ENCODE measurements at regions not wholly inside any gene's neighbourhood (a gene's known extent, or its start where the extent isn't known, plus 50 kb on each side); places are given as distances from the start of the nearest gene placed in this dataset.

DNA sequence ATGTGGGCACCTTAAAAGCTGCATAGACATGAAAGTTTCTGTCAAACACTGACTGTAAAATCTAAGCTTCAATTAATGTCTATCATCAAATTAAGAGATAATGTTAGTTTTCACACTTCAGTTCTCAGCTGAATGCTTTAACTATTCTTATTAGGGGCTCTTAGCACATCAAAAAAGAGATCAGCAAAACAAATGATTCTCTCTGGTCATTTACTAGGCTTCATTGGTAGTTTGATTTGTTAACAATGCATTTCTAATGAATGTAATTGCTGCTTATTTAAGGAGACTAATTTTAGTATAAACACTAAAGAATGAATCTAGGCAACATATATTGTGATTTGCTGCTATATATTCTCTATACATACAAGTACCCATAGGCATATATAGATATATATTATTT lies 1182.0 kb downstream of the MAT2B start:
- no peak overlapping the region for H3K4me3 ChIP-seq (ENCODE audit: low read length)
- no peak for TF ChIP-seq ZNF274 (IDR thresholded peaks at IDR 0.05; ENCODE audit: low read depth, low read length)

DNA sequence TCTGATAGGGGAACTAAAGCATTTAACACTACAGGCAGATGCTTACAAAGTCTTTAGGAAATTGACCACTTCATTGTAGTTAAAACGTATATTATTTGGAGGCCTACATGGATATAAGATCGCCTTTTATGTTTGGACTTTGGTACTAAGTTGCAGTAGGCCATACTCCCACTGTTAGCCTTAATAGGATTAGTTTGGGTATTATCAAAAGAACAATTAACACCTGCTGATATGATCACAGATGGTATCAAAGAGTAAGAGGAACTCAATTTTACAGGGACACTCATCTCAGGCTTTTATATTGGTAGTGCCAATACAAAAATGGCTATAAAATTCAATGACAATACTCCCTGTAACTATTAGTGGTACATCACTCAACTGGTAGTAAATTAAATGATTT lies 1183.0 kb downstream of the MAT2B start:
- no peak for TF ChIP-seq ZNF274 (IDR thresholded peaks at IDR 0.05; ENCODE audit: low read depth, low read length)
- H3K4me3 ChIP-seq (ENCODE audit: low read length) = no peak overlapping the region

DNA sequence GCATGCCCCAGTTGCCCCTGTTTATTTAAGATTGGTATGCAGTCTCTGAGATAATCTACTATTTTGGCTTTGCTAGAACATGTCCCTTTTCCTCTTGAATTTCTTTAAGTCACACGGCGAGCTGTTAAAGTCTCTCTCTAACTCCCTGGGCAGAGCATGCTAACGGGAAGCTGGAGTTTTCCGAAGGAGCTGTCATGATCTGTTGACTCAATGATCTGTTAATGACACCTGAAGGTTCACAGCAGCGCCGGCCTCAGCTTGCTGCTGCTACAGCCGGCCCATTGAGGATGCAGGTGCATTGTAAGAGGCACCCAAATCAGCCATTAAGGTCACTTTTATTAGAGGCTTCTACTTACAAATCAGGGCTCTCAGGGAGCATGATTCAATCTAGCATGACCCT lies 1203.4 kb downstream of the MAT2B start:
- TF ChIP-seq ZNF274 (IDR thresholded peaks at IDR 0.05; ENCODE audit: low read depth, low read length) = no peak
- H3K4me3 ChIP-seq (ENCODE audit: low read length) = no peak overlapping the region

DNA sequence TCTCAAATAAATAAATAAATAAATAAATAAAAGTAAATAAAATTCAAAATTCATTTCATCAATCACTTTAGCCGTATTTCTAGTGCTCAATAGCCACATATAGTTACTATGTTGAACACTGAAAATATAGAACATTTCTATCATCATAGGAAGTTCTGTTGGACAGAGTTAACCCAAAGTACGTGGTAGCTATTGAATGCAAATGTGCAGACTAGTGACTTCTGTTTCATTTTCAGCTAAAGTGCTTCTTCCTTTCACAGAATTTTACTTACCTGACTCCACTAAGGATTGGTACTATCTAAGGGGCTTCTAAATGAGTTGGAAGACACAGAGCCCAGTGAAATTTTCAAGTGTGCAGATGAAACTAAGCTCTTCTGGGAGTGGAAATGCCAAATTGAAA lies 1208.3 kb downstream of the MAT2B start:
- no peak for TF ChIP-seq ZNF274 (IDR thresholded peaks at IDR 0.05; ENCODE audit: low read depth, low read length)
- no peak overlapping the region for H3K4me3 ChIP-seq (ENCODE audit: low read length)

DNA sequence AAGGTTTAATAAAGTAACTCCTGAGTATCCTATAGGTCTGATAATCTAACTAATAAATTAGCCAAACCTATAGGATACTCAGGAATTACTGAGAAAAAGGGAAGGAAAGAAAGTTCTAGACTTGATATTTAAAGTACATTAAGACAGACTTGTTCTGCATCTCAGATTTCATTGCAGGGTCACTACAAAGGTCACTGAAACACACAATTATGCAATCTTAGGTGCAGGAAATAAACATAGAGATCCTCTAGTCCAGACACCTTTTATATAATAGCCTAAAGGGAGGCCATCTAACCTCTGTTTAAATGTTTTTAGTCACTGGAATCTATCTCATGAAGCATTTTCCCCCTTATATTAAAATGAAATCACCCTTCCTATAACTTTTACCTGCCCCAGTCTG lies 1215.7 kb downstream of the MAT2B start:
- no peak for TF ChIP-seq ZNF274 (IDR thresholded peaks at IDR 0.05; ENCODE audit: low read depth, low read length)
- no peak overlapping the region for H3K4me3 ChIP-seq (ENCODE audit: low read length)

DNA sequence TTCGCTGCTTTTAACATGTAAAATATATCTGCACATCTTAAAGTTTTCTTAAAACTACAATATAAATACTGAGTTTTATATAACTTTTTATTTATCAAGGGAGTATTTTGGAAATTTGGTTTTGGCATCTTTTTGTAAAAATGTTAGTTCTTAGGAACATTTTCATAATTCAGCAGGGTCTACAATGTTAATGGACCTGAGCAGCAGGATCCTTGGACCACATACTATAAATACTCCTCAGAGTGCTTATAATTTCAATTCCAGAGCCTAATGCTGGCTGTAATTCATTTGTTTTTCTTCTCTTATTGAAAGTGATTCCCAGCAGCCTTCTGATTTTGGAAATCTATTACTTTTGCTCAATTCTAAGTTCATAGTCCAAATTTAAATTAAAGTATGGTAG lies 1216.2 kb downstream of the MAT2B start:
- H3K4me3 ChIP-seq (ENCODE audit: low read length) = no peak overlapping the region
- TF ChIP-seq ZNF274 (IDR thresholded peaks at IDR 0.05; ENCODE audit: low read depth, low read length) = no peak

DNA sequence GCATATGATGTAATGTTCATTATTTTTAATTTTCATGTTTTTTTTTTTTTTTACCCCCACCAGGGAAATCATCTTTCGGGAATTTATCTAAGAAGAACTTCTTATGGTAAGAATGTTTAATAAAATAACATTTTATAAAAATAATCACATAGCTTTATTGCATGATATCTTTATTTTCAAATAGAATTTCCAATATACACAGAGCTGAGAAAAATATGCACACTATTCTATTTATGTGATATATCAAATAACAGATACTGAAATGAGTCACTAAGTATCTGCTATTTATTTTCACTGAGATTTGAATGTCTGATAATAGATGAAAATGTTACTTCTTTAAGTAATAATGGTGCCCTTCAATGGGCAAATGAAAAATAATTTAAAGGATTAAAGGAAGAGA lies 1217.3 kb downstream of the MAT2B start:
- H3K4me3 ChIP-seq (ENCODE audit: low read length) = no peak overlapping the region
- no peak for TF ChIP-seq ZNF274 (IDR thresholded peaks at IDR 0.05; ENCODE audit: low read depth, low read length)

DNA sequence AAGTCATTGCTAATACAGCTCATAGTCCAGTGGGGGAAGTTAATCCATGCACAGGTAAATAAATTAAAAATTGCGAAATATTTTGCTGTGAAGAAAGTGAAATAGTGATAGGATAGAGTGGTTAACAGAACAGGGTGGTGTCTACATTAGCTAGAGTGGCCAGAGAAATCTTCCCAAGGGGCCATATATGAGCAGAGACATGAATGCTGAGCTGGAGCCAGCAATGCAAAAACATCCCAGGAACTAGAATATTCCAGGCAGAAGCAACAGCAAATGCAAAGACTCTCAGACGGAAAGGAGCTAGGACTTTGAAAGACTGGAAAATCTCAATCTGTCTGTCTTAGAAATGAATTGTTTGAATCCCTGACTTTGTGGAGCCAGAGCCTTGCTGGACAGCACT lies 1221.6 kb downstream of the MAT2B start:
- H3K4me3 ChIP-seq (ENCODE audit: low read length) = no peak overlapping the region
- TF ChIP-seq ZNF274 (IDR thresholded peaks at IDR 0.05; ENCODE audit: low read depth, low read length) = no peak

DNA sequence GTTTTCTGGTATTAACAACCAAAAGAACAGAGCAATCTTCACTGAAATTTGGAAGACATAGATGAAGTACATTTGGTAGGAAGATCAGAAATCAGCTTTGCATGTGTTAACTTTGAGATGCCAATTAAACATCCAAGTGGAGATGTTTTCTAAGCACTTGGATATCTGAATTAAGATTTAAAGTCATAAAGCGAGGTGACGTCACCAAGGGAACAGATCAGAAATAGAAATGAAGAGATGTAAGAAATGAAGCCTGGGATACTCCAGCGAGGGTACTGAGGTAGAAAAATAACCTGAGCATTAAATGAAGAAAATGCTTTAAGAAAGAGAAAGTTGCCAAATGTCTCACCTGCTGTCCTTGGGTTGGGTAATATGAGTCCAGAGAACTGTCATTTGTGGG lies 1223.3 kb downstream of the MAT2B start:
- no peak for TF ChIP-seq ZNF274 (IDR thresholded peaks at IDR 0.05; ENCODE audit: low read depth, low read length)
- H3K4me3 ChIP-seq (ENCODE audit: low read length) = no peak overlapping the region

DNA sequence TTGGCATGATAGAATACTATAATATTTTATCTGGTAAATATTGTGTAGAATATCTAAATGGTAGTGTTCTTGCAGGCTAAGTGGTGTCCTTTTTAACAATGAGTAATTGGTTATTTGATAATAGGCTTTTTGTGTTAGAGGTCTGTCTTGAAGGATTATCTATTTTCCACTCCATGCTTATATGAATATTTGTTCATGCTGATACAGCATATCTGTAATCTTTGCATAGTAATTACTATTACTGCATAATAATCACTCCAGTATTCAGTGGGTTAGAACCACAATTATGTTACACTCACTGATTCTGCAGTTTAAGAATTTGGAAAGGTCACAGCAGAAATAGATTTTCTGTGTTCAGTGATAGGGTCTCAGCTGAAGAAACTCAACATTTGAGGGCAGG lies 1229.9 kb downstream of the MAT2B start:
- H3K4me3 ChIP-seq (ENCODE audit: low read length) = no peak overlapping the region
- TF ChIP-seq ZNF274 (IDR thresholded peaks at IDR 0.05; ENCODE audit: low read depth, low read length) = no peak

DNA sequence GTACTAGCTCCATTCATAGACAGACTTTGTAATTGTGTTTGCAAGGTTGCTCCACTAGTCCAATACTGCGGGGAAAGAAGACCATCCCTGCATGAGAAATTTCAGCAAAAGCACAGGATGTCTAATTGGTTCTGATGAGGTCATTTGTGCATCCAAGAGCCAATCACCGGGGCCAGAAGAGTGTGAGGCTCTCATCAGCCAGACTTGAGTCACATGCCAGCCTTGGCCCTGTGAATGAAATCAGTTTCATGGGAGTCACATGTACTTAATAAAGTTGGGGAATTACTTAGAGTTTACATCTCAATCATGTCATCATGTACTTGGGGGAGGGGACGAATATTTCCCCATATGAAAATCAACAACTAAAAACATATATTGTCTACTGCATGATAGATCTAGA lies 1236.0 kb downstream of the MAT2B start:
- no peak overlapping the region for H3K4me3 ChIP-seq (ENCODE audit: low read length)
- TF ChIP-seq ZNF274 (IDR thresholded peaks at IDR 0.05; ENCODE audit: low read depth, low read length) = no peak

DNA sequence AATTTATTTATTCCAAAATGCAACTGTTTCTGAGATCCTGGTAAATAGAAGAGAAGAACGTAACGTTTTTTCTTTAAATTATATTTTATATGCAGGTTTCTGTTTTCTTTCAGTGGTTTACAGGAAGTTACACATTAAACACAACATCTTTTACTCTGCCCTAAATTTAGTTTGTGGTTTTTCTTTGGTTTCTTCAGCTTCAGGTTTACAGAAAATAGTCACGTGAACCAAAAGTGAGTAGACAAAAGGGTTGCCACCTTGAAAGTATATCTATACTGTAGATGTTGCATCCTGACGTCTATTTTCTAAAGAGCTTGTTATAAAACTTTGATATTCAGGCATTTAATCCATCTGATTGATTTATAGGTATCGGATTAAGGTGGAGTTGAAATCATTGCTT lies 1236.6 kb downstream of the MAT2B start:
- TF ChIP-seq ZNF274 (IDR thresholded peaks at IDR 0.05; ENCODE audit: low read depth, low read length) = no peak
- no peak overlapping the region for H3K4me3 ChIP-seq (ENCODE audit: low read length)

DNA sequence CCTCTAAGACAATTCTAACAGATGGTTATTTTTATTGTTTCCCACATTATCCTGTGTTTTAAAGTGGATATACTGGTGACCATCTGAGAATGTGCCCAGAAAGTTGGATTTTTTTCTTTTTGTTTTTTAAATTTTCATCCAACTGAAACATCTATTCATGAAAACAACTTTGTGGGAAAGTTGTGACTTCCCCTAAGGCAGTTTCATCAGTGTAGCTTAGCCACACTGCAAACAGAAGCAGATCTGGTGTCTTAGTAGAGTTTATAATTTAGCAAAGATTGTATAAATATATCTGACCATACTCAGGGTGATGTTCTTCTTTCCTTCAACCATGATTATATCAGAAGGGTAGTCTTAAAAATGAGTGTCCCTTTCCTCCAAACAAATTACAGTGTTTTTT lies 1241.3 kb downstream of the MAT2B start:
- no peak for TF ChIP-seq ZNF274 (IDR thresholded peaks at IDR 0.05; ENCODE audit: low read depth, low read length)
- H3K4me3 ChIP-seq (ENCODE audit: low read length) = no peak overlapping the region

DNA sequence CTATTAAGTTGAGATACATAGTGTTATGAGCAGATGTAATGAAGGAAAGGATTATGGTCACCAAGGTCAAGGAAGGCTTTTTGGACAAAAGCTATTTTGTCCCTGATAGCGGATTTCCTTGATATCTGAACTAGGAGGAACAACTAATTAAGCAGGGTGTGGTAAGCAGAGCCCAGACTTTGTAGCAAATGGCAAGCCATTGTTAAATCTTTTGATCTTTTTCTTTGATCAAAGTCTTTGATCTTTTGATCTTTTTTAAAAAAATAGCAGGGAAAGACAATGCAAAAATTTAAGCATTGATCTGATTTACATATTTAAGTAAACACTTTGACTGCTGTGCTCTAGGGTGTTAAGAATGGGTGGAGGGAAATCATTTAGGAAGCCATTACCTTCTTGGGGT lies 1242.0 kb downstream of the MAT2B start:
- no peak for TF ChIP-seq ZNF274 (IDR thresholded peaks at IDR 0.05; ENCODE audit: low read depth, low read length)
- H3K4me3 ChIP-seq (ENCODE audit: low read length) = no peak overlapping the region

DNA sequence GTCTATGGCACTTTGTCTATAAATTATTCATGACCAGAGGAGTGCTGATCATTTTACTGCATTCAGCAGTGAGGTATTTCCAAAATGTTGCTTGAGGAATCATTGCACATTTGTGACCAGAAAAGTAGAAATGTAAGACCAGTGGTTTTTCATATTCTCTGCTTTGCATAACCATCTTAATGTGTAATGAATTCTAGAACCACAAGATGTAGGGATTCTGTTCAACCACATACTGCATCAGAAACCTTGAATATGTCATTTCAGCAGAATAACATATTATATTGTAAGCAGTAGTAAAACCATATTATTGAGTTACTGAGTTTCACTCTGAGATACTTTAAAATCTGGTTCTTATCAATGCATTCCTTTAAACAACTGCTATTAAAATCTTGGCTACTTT lies 1243.4 kb downstream of the MAT2B start:
- H3K4me3 ChIP-seq (ENCODE audit: low read length) = no peak overlapping the region
- TF ChIP-seq ZNF274 (IDR thresholded peaks at IDR 0.05; ENCODE audit: low read depth, low read length) = no peak

DNA sequence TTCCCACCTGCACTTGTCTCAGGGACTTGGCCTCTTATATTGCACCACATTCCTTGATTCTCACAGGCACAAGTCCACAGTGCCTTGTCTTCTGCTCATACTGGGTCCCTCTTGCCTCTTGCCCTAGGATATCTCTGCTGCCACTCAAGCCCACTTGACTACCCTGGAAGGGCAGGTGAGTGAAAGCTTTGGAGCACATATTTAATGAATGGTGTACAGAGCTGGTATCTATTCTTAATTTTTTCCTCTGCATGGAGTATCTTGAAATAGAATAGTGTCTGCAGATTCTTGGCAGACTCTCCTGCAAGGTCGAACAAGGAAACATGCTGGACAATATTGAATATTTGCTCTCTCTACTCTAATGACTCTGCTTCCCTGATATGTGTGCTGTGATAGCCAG lies 1248.0 kb downstream of the MAT2B start:
- no peak overlapping the region for H3K4me3 ChIP-seq (ENCODE audit: low read length)
- no peak for TF ChIP-seq ZNF274 (IDR thresholded peaks at IDR 0.05; ENCODE audit: low read depth, low read length)

DNA sequence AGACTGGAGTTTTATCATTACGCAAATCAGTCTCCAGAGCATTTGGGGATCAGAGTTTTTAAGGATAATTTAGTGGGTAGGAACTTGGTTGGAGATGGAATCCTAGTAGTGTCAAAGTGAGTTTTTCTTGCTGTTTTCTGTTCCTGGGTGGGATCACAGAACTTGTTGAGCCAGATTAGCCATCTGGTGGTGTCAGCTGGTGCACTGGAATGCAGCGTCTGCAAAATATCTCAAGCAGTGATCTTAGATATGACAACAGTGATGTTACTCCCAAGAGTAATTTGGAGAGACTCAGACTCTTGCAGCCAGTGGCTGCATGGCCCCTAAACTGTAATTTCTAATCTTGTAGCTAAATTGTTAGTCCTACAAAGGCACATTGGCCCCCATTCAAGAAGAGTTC lies 1257.8 kb downstream of the MAT2B start:
- TF ChIP-seq ZNF274 (IDR thresholded peaks at IDR 0.05; ENCODE audit: low read depth, low read length) = no peak
- H3K4me3 ChIP-seq (ENCODE audit: low read length) = no peak overlapping the region
